IMR-90 (cell line): ENCODE measurements at regions not wholly inside any gene's neighbourhood (a gene's known extent, or its start where the extent isn't known, plus 50 kb on each side); places are given as distances from the start of the nearest gene placed in this dataset.

ENCODE experiments used
- ATAC-seq: fragments of 200-7000 bp; cut with Tn5 transposase; 2 replicates; pipeline ENCODE4 v1.9.1; 2020; ENCODE audit warnings: low read depth, mild to moderate bottlenecking, moderate library complexity
- BruUV-seq: library from RNA; stranded (reverse); fragments of 400-500 nt; replicated peaks from 2 replicates; lab custom pipeline; 2021; lab: Mats Ljungman, UMichigan
- CTCF ChIA-PET: fragments of 300-600 bp; formaldehyde crosslinking; extraction: SDS; loops from one replicate; lab custom pipeline; 2021; ENCODE audit warnings: antibody characterized with exemption; lab: Yijun Ruan, JAX
- POLR2A ChIA-PET: fragments of 300-600 bp; sonication (Branson Sonifier 250); formaldehyde crosslinking; loops from one replicate; lab custom pipeline; 2022; ENCODE audit warnings: antibody characterized with exemption; ENCODE audit not compliant: unreplicated experiment; lab: Charles Lee
- DNase-seq: peaks from one replicate; pipeline ENCODE4 v3.0.0; 2013
- H2AFZ ChIP-seq: replicated peaks from 2 replicates; pipeline ENCODE3; 2013; ENCODE audit warnings: low read length, mild to moderate bottlenecking; ENCODE audit not compliant: poor library complexity
- H2AK5ac ChIP-seq: 2 replicates; pipeline ENCODE4 v1.6.1; 2013; ENCODE audit warnings: low read depth, low read length, inconsistent platforms
- H2AK9ac ChIP-seq: replicated peaks from 2 replicates; pipeline ENCODE3; 2013; ENCODE audit warnings: mild to moderate bottlenecking, low read depth, low read length, moderate library complexity; ENCODE audit not compliant: poor library complexity
- H2BK120ac ChIP-seq: 2 replicates; pipeline ENCODE4 v1.6.1; 2013; ENCODE audit warnings: low read depth, low read length, inconsistent platforms
- H2BK15ac ChIP-seq: 3 replicates; pipeline ENCODE4 v1.6.1; 2013; ENCODE audit warnings: low read depth, low read length, inconsistent platforms
- H2BK20ac ChIP-seq: 2 replicates; pipeline ENCODE4 v1.6.1; 2013; ENCODE audit warnings: low read depth, mild to moderate bottlenecking, inconsistent platforms, low read length, moderate library complexity
- H2BK5ac ChIP-seq: 2 replicates; pipeline ENCODE4 v1.6.1; 2013; ENCODE audit warnings: mild to moderate bottlenecking, low read depth, low read length, inconsistent platforms; ENCODE audit not compliant: poor library complexity, severe bottlenecking
- H3K14ac ChIP-seq: replicated peaks from 2 replicates; pipeline ENCODE4 v1.6.1; 2013; ENCODE audit warnings: low read depth, low read length, inconsistent platforms
- H3K18ac ChIP-seq: 2 replicates; pipeline ENCODE4 v1.6.1; 2013; ENCODE audit warnings: low read depth, low read length, control low read depth
- H3K23ac ChIP-seq: 2 replicates; pipeline ENCODE4 v1.6.1; 2013; ENCODE audit warnings: low read depth, low read length, inconsistent platforms
- H3K27ac ChIP-seq: 2 replicates; pipeline ENCODE4 v1.5.1; 2013; ENCODE audit warnings: mild to moderate bottlenecking, control low read depth, low read length; ENCODE audit not compliant: insufficient read depth
- H3K27me3 ChIP-seq: 2 replicates; pipeline ENCODE4 v1.6.1; 2013; ENCODE audit warnings: low read length; ENCODE audit not compliant: control insufficient read depth, insufficient read depth
- H3K36me3 ChIP-seq: 2 replicates; pipeline ENCODE4 v1.6.1; 2013; ENCODE audit warnings: low read length, mixed read lengths; ENCODE audit not compliant: control insufficient read depth, insufficient read depth
- H3K4ac ChIP-seq: 2 replicates; pipeline ENCODE4 v1.6.1; 2013; ENCODE audit warnings: low read depth, low read length, inconsistent platforms
- H3K4me1 ChIP-seq: 2 replicates; pipeline ENCODE4 v1.6.1; 2013; ENCODE audit warnings: low read length, mixed read lengths; ENCODE audit not compliant: control insufficient read depth, insufficient read depth
- H3K4me2 ChIP-seq: 2 replicates; pipeline ENCODE4 v1.6.1; 2013; ENCODE audit warnings: low read depth, mild to moderate bottlenecking, control low read depth, low read length, moderate library complexity
- H3K4me3 ChIP-seq: 2 replicates; pipeline ENCODE4 v1.5.1; 2013; ENCODE audit warnings: low read depth, mild to moderate bottlenecking, control low read depth, low read length, moderate library complexity; ENCODE audit not compliant: insufficient read depth
- H3K56ac ChIP-seq: 2 replicates; pipeline ENCODE4 v1.6.1; 2013; ENCODE audit warnings: low read length, inconsistent platforms; ENCODE audit not compliant: insufficient read depth; ENCODE audit errors: extremely low read depth
- H3K79me1 ChIP-seq, 2 experiments: 2 replicates each; pipeline ENCODE4 v1.6.1; 2013; ENCODE audit warnings: low read length in 2 of 2, inconsistent platforms in 1 of 2, low read depth in 1 of 2
- H3K9ac ChIP-seq: 2 replicates; pipeline ENCODE4 v1.6.1; 2013; ENCODE audit warnings: low read depth, low read length, control low read depth
- H3K9me1 ChIP-seq: 2 replicates; pipeline ENCODE4 v1.6.1; 2013; ENCODE audit warnings: low read length, inconsistent platforms; ENCODE audit not compliant: insufficient read depth
- H3K9me3 ChIP-seq: 2 replicates; pipeline ENCODE4 v1.6.1; 2013; ENCODE audit warnings: low read length; ENCODE audit not compliant: control insufficient read depth, insufficient read depth
- H4K20me1 ChIP-seq: 2 replicates; pipeline ENCODE4 v1.6.1; 2013; ENCODE audit warnings: low read length, inconsistent platforms; ENCODE audit not compliant: insufficient read depth
- H4K5ac ChIP-seq: 2 replicates; pipeline ENCODE4 v1.6.1; 2013; ENCODE audit warnings: mild to moderate bottlenecking, low read depth, low read length, control low read depth
- H4K8ac ChIP-seq, 2 experiments: 2 replicates each; pipeline ENCODE4 v1.6.1; 2013; ENCODE audit warnings: low read depth in 2 of 2, low read length in 2 of 2, control low read depth in 1 of 2, inconsistent platforms in 1 of 2
- H4K91ac ChIP-seq: 2 replicates; pipeline ENCODE4 v1.6.1; 2013; ENCODE audit warnings: low read depth, low read length, inconsistent platforms; ENCODE audit not compliant: insufficient read depth
- RAD21 ChIP-seq: IDR thresholded peaks from 2 replicates; pipeline ENCODE4 v1.6.1; 2012; ENCODE audit warnings: low read length, improper control_type of control experiment
- RFX5 ChIP-seq: IDR thresholded peaks from 2 replicates; pipeline ENCODE4 v1.8.0; 2012; ENCODE audit warnings: low read depth, mild to moderate bottlenecking, low read length, moderate library complexity
- WGBS, 2 experiments: methylation state at CpG; one replicate each; pipeline versions ENCODE4 v1.1.5 to v1.1.7; 2013; ENCODE audit warnings: missing lambda C conversion rate in 2 of 2; ENCODE audit not compliant: insufficient read length in 1 of 2; ENCODE audit errors: extremely low coverage in 2 of 2; 5-methylcytosine and 5-hydroxymethylcytosine counted together
- dilution Hi-C: fragments of 300-500 bp; cut with HindIII; formaldehyde crosslinking; loops from one replicate; pipeline ENCODE4 v1.14.3; 2018; ENCODE audit warnings: low sequenced_read_pairs; ENCODE audit not compliant: unreplicated experiment
- in situ Hi-C: fragments of 300-500 bp; cut with MboI; formaldehyde crosslinking; loops from 3 replicates; pipeline ENCODE4 v1.14.3; 2019; ENCODE audit warnings: low sequenced_read_pairs, inconsistent platforms, mixed read lengths
- intact Hi-C: fragments of 100-400 bp; cut with micrococcal nuclease; formaldehyde crosslinking; loops from 2 replicates; pipeline ENCODE4 v1.10.0; 2022

DNA sequence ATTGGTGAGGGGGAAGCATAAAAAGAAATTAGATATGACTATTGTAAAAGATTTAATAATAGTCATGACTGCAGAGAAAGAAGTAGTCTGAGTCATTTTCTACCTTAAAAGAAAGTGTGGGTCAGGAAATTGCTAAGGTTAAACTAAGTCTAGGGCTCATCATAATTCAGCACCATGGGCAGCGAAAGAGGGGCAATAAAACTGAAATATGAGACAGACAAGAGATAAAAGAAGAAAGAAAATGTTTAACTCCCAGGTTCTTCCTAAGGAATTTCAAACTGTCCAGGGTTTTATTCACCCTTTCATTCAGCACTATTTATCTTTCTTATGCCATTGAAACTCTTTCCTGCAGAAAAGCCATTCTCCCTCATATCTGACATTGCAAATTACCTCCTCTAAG, 114.4 kb upstream of the API5 start:
- H3K9me1 ChIP-seq = no peaks in the 10 kb centered on the region
- H3K9me3 ChIP-seq = peaks cover 5% of the 10 kb centered on the region
- H2AK9ac ChIP-seq = no peak overlapping the region
- no peak overlapping the region for H4K91ac ChIP-seq
- intact Hi-C loops (no loop called here), dilution Hi-C loops (no loop called here), in situ Hi-C loops (no loop called here)
- no TSS peak for BruUV-seq
- H3K4ac ChIP-seq = no peak overlapping the region
- no peak overlapping the region for H3K9ac ChIP-seq
- no peak overlapping the region for H2BK120ac ChIP-seq
- H2BK20ac ChIP-seq = no peak overlapping the region
- H3K36me3 ChIP-seq = no peaks in the 10 kb centered on the region
- no peak overlapping the region for H2AK5ac ChIP-seq
- H3K4me2 ChIP-seq = no peak overlapping the region
- H3K27me3 ChIP-seq = no peaks in the 10 kb centered on the region
- H4K8ac ChIP-seq = no peak overlapping the region
- H4K5ac ChIP-seq = no peak overlapping the region
- H2AFZ ChIP-seq = no peak overlapping the region
- H3K79me1 ChIP-seq = no peaks in the 10 kb centered on the region
- no peak overlapping the region for H3K23ac ChIP-seq
- DNase-seq (no peak), ATAC-seq (no peak)
- H3K14ac ChIP-seq = no peak overlapping the region
- no peak overlapping the region for H3K18ac ChIP-seq
- H3K4me1 ChIP-seq = no peaks in the 10 kb centered on the region
- H2BK15ac ChIP-seq = no peak overlapping the region
- WGBS, 2 experiments = no CpG with 5 or more reads among the region's 1 CpG
- no peak overlapping the region for H3K4me3 ChIP-seq
- no peak for TF ChIP-seq RFX5
- no peak for TF ChIP-seq RAD21
- no peaks in the 10 kb centered on the region for H4K20me1 ChIP-seq
- H3K27ac ChIP-seq = no peak overlapping the region
- ChIA-PET POLR2A (no interaction called here), CTCF (no interaction called here)
- no peak overlapping the region for H3K56ac ChIP-seq
- no peak overlapping the region for H2BK5ac ChIP-seq
